CD4-positive, alpha-beta T cell treated with Interleukin-21 for 1 hour (primary cell): ENCODE measurements at regions not wholly inside any gene's neighbourhood (a gene's known extent, or its start where the extent isn't known, plus 50 kb on each side); places are given as distances from the start of the nearest gene placed in this dataset.

Experiments used
- DNase-seq: peaks from one replicate; pipeline ENCODE4 v3.0.0-alpha.2; 2020

DNA sequence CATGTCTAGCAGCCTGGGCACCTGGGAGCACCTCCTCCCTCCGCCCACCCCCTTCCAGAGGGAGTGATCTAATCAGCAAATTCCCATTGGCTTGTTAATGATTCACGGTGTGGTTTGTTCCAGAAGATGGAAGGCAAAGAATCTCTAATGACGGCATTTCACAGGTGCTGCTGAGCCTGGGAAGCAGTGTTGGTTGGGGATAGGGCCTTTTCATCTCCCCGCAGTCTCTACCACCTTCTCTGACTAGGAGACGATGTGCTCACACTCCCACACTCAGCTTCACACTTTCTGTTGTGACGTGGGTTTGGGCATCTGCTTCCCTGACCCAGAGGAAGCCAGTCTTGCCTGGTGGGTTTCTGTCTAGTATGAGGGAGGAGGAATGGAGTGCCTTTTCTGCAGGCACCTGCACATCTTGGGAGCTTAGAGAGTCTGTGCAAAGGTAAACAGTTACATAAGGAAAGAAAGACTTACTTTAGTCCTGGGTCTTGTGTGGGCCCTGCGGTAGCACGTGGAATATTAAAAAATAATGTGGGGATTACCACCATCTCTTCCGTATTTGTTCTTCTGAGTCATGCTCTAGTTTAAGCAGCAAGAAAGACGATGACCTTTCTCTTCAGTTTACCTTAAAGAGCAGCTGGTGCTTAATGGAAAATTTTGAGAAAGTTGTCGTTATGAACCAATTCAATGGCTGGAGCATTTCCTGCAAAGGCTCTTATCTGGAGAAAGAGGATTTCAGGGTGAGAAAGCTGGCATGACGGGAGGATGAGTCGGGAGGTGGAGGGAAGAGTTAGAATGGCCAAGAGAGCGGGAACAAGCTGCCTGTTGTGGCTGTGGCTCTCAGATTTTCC is 70.6 kb upstream of the ARHGAP5 start:
- no peak for DNase-seq

DNA sequence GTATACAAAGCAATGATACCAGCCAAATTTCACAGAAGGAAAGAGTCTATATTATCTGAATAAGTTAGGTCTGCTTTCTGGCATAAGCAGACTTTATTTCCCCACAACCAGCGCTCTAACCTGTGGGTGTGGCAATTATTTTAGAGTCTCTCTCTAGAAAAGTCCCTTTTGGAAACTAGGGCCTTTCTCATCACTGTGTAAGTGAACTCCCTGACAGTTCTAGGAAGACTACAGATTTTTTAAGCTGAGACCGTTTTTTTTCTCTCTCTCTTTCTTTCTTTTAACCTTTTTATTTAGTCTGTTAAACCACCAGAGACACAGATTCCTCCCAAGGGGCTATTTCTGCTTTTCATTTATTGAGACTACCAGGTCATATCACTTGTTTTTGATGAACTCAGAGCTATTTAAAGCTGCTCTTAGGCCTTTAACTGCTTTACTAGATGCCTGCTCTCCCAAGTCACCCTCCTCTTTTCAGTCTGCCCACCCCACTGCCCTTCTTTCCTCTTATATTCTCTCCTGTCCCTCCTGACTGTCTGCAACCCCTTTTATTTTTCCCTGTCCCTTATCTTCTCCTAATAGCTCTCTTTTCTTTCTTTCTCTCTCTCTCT is 69.2 kb upstream of the ARHGAP5 start:
- no peak for DNase-seq

DNA sequence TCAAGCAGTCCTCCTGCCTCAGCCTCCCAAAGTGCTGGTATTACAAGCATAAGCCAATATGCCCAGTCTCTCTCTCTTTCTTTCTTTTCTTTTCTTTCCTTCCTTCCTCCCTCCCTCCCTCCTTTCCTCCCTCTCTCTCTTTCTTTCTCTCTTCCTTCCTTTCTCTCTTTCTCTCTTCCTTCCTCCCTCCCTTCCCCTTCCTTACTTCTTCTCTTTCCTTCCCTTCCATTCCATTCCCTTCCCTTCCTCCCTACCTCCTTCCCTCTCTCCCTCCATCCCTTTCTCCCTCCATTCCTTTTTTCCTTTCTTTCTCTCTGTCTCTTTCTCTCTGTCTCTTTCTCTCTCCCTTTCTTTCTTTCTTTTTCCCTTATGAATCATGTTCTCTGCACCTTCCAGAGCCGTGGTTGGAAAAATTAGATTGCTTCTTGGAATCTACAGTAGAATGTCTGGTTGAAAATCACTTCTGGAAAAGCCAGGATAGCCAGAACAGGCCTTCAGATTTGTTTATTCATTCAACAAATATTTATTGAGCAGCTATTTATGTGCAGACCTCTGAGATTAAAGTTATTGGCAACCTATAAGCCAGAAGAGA is 68.4 kb upstream of the ARHGAP5 start:
- DNase-seq = no peak

DNA sequence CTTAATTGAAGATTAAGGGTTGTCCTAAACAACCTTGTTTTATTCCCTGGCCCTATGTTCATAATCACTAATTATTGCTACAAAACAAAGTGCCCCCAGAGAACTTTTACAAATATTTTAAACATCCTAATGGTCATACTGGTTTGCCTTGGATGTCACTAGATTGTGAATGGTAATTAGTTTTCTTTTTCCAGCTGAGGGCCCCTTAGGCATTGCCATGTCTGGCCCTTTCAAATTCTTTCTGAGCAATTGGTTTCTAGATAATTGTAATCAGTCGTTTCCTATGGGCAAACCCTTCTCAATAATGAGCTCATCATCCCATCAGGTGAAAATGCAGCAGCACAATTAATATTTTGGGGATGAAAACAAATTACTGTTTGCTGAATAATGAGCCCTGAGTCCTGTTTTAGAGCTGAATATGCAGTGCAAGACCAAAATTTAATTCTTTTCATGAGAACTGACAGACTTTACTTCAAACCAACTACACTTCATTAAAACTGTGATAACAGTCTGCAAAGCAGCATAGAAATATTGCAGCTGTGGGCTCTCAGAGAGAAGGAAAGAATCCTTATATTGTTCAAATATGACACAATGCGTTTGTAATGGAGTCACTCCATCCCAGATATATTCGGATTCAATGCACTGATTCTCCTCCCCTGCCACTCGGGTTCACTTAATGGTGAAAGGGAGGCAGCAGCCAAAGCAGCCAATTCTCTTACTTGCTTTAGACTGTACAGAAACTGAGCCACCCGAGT is 67.7 kb upstream of the ARHGAP5 start:
- DNase-seq = no peak

DNA sequence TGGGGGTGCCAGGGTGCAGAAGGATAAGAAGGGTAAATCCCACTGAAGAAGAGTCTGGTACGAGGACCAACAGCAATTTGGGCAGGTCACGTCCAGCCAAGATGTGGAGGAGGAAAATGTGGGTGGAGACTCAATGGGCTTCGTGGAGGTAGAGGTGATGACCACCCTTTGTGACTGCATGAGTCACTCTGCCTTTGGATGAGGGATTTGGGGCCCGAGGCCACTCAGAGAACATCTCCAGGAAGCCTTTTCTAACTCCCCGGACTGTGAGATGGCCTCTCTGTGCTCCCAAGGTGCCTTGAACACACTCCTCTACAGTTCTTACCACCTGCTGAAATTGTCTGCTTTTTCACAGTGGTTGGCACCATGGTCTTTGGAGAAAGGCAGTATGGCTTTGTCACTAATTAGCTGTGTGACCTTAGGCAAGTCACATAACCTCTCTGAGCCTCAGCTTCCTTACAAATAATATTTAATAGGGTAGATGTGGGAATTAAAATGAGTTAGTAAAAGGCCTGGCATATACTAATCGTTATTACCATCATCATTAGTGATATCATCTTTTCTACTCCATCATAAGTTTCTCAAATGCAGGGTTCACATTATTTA is 67.0 kb upstream of the ARHGAP5 start:
- no peak for DNase-seq

DNA sequence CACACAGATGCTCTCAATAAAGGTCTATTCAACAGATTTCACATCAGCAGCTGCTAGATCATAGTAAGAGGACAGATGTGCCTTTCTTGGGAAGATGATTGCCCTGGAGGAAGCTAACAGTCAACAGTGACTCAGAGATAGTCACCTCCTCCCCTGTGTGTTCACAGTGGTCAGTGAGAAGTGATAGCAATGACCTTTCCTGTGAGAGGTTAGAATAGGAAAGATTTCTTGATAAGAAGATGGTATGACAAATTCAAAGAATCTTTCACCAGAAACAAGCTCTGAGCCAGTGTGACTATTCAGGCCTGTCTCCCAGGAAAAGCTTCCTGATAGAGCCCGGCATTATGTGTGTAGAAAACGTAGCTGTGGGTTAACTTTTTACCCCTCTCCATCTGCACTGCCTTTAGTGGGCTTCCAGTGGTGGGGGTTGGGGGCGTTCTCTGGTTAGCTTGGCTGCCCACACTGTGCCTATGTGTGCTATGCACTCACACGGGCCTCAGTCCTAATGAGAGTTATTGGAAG is 66.4 kb upstream of the ARHGAP5 start:
- no peak for DNase-seq

DNA sequence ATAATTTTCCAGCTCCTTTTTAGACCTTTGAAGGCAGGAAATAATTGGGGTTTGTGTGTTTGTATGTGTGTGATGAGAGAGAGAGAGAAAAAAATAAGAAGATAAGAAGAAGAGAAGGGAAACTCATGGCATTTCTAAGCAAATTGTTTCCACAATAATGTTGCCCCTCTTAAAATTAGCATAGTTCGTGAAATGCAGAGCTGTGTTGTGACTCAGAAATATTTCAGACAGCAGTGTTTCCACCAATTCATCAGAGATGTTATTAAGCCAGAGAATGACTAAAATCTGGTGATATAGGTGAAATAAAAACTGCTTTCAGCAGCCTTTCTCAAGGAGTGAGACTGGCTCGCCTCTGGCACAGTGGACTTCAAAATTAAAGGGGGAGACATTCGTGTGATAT is 65.9 kb upstream of the ARHGAP5 start:
- DNase-seq = no peak

DNA sequence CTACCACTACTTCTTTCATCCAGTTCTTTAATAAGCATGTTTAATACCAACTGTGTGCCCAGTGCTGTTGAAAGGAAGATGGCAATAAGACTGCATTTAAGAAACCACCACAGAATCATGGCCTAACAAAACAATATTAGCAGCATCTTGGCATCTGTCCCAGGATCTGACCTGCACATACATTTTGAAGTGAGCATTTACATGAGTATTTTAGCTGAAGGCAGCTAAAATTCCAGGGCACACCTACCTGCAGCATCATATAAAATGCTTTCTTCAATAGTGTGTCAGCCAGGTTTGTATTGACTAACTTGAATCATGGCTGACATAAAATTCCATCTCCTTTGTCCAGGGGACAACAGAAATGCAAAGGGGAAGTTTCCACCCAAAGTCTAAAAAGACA is 65.0 kb upstream of the ARHGAP5 start:
- DNase-seq = no peak

DNA sequence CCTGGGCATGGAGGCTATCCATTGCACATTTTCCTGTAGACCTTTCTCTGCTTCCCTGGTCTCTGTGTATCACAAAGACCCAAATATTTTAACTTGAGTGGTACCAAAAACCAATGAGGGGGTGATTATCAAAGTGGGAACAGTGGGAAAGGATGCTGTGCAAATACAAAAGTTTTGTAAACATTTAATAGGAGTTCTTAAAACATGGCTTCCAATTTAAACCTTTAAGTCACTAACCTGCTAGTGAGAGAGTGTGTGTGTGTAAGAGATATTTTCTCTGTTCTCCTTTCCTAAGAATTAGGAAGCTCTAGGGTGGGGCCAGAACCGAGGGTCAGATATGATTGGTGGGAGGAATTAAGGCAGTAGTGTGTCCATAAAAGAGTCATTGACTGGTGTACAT is 64.5 kb upstream of the ARHGAP5 start:
- no peak for DNase-seq

DNA sequence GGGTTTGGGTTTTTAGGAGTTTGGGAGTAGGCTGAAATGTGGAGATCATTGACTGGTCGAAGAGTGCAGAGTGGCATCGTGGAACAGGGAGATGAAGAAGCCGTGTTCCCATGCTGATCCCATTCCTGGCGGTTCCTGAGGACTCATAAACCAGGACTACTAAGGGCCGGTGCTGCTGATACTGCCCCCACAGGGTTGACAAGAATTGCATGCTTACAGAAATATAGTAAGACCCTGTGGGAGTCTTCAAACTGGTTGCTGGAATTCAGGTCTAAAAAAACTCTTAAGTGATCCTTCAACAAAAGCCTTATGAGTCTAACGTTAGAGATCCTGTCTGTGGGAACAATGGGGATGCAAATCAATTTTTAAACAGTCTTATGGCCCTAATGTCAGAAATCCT is 64.0 kb upstream of the ARHGAP5 start:
- no peak for DNase-seq

DNA sequence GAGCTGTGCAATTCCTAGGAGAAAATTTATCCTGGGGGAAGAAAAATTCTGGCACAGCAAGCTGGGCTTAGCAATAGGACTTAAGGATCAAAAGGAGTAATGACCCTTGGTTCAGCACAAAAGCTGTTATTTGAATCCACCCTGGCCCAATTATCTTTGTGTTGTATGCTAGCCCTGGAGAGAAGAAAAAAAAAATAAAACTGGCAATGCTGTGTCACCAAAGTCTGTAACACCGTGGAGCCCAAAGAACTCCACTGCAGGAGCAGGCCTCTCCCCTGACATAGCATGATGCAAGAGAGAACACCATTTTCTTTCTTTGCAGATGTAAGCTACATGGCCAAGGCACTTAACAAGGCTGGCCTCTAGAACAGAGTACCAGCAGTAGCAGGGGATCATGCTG is 63.0 kb upstream of the ARHGAP5 start:
- DNase-seq = no peak

DNA sequence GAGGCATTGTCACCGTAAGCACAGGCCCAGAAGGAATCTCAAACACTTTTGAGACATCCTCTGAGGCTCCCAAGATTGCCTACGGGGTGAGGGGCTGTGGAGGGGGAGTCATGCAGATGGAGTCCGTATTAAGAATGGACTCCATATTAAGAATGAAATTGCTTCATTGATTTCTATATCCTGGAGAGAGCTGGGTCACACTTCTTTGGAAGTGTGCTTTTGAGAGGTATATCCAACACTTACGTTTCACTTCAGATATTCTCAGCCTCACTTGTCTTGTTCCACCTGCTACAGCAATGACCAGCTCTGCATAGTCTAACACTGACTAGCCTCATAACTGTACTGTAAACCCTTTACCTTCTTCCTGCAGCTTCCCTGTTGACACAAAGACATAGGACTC is 62.6 kb upstream of the ARHGAP5 start:
- no peak for DNase-seq

DNA sequence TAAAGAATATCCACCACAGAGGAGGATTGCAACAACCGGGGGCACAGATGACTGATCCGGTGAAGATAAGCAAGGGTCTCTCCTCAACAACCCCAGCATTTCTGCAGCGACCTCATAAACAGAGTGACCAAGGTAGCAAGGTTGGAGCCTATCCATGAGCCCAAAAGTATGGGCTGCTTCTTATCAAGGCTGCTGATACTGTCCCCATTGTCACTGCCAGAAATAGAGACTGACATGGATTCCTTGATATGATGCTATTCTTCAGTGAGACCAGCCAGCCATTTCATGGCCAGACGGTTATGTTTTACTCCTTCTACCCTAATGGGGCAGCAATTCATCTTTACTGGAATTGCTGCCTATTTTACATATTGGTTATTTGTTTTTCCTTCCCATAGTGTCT is 61.9 kb upstream of the ARHGAP5 start:
- no peak for DNase-seq

DNA sequence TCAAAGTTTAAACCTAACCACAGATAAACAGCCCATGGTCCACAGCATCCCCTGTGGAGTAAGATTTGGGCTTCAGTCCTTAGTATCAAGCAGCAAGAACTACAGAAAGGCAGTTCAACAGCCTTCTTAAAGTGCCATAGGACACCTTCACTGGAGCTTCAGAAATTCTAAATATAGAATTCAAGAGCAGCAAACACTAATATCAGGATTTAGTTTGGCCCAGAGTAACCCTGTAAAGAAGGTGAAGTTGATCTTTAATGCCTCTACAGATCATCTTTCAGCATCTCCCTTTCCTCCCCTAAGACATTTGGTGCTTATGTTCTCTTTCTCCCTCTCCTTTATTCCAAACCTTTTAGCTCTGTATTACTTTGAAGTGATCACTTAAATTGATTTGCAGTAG is 59.5 kb upstream of the ARHGAP5 start:
- no peak for DNase-seq

DNA sequence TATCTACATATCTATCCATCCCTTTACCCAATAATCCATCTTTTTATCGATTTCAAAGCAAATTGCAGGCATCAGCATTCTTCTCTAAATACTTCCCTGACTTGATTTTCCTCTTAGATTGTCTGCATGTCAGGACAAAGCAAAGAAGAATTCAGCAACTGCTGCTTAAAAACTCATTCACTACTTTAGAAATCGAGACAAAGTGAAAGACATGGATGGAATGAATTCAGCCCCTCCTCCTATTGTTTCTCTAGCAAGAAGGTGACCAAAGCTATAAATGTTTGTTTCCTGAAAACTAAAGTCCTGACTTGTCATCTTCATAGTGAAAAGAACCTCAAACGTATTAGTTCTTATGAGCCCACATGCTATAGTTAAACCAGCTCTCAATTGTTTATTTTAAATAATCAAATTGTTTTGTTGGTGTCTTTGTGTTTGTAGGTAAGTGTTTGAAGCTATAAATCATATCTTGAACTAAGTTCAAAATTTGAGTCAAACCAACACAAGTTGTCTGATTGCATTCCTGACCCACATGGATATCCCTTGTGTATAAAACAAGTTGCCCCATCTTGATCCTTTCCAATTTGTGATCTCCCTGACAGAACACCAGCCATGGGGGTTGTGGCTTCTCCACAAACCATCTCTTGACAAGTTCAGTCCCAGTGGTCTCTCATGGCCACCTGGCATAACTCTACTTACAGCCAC is 58.6 kb upstream of the ARHGAP5 start:
- no peak for DNase-seq

DNA sequence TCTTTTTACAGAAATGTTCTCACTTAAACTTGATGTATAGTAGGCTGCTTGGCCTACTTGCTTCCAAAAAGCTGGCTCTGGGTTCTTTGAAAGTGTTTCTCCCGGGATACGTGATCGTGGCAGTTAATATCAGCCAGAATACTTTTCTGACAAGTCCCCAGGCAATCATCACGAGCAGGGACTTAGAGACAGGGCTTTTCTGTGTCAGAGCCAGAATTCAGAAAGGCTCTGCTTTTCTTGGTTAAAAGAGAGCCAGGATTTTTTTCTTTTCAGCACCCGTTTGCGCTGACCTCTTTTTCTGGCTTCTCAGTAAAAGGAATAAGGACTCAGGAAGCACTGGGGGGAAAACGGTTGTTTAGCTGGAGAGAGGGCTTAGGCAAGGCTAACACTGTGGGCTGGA is 57.8 kb upstream of the ARHGAP5 start:
- no peak for DNase-seq

DNA sequence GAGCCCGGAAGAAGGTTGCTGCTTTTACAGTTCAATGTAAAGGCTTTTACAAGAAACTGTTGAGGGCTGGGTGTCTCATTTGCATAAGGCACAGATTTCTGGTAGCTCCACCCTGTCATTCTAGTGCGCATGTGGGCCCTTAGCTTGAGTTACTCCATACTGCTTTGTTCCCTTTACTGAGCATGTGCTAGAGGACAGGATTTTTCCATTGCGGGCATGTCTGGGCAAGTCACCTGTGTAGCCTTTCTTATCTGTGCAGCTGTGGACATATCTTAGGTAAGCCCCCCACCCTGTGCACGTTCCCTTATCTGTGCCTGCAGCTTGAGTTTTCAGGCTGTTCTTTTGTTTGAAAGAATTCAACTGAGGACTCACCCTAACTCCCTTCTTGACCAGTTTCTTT is 56.2 kb upstream of the ARHGAP5 start:
- no peak for DNase-seq

DNA sequence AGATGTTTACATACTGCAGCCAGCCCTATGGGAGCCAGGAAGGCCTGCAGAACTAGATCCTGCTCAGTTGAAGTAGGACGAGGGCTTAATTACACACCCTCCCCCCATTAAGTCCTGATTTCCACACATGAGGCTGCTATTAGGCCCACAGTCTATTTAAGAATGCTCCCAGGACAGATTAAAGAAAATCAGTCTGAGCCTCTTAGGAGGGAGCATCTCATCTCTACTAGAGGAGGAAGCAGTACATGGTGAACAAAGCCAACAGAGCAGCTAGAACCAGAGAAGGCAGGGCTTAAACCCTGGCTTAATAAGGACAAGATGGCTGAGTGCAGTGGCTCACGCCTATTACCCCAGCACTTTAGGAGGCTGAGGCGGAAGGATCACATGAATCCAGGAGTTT is 55.8 kb upstream of the ARHGAP5 start:
- DNase-seq = no peak

DNA sequence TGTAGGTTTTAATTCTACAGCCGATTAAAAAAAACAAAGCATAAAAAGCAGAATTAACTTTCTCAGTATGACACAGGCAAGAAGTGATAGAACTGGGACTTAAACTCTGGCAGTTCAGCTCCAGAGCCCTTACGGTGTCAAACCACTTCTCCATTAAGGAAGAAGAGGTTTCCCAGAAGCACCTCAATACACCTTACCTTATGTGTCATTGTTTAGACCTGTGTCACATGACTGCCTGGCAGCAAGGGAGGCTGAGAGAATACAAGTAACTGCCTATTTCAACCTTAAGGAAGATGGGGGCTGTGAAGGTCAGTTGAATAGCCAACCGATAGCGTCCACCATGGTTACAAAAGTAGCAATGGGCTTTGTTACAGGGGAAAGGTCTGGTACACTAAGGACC is 54.6 kb upstream of the ARHGAP5 start:
- DNase-seq = no peak

DNA sequence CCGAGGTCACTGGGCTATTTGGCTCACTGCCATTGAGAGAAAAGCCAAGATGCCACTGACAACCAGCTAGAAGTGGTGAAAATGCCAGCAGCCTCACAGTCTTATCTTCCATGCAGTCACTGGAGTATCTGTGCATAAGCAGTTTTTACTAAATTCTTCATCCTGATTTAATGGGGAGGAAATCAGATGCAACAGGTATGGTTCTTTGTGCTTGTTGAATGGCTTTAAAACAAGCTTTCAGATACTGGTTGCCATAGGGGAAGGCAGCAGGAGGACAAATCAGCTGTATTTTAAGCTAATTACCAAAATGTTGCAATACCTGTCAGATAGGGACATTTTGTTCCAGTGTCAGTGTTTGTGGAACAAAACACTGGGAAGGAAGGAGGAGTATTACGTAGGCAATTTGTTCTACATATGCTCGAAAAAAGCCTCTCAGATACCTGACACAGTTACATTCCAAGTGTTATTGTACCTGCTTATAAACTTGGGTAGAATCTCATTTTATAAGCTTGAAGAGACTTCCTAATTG is 54.1 kb upstream of the ARHGAP5 start:
- DNase-seq = no peak

DNA sequence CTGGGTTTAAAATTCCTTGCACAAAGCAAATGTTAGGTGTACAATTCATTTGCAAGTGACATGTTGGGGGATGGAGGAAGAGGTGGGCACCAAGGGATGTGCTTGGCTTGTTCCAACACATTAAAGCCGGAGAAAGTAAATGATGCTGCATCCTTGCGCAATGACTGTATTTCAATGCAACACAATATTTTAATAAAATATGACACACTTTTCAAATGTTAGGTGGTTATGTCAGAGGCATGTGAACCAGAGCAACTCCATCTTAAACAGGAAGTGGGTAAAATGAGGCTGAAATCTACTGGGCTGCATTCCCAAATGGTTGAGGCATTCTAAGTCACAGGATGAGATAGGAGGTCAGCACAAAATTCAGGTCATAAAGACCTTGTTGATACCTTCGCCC is 53.6 kb upstream of the ARHGAP5 start:
- no peak for DNase-seq
